Right lobe of liver (tissue), 6 donors: ENCODE measurements at regions not wholly inside any gene's neighbourhood (a gene's known extent, or its start where the extent isn't known, plus 50 kb on each side); places are given as distances from the start of the nearest gene placed in this dataset.

Experiments
- ATAC-seq, 4 donors: fragments of 200-7000 bp; cut with Tn5 transposase; one replicate each; pipeline ENCODE4 v1.9.1; 2020; ENCODE audit warnings: mild to moderate bottlenecking in 4 of 4, moderate library complexity in 4 of 4
- DNase-seq, 3 donors: peaks; one replicate each; pipeline ENCODE4 v3.0.0-alpha.2; 2020
- H3K27ac ChIP-seq, 3 donors: fragments of 200-600 bp; one replicate each; pipeline ENCODE4 v1.8.0; 2022
- H3K27me3 ChIP-seq, 2 donors: fragments of 200-600 bp; one replicate each; pipeline ENCODE4 v1.8.0; 2022
- H3K36me3 ChIP-seq, 4 donors: fragments of 200-600 bp; sonication (generic) in 1 of 4; one replicate each; pipeline versions ENCODE4 v1.5.1 to v1.8.0; 2017 to 2022; ENCODE audit warnings: control low read depth in 1 of 4
- H3K4me1 ChIP-seq, 4 donors: fragments of 200-600 bp; sonication (generic) in 1 of 4; one replicate each; pipeline versions ENCODE4 v1.5.1 to v1.8.0; 2017 to 2022; ENCODE audit warnings: control low read depth in 1 of 4
- H3K4me3 ChIP-seq, 3 donors: fragments of 200-600 bp; one replicate each; pipeline ENCODE4 v1.8.0; 2022
- H3K9me3 ChIP-seq, 4 donors: fragments of 200-600 bp; sonication (generic) in 1 of 4; one replicate each; pipeline versions ENCODE4 v1.5.1 to v1.8.0; 2017 to 2022; ENCODE audit warnings: control low read depth in 1 of 4
- POLR2A ChIP-seq: fragments of 450-650 bp; IDR thresholded peaks from one replicate; pipeline ENCODE4 v1.6.1; 2017; ENCODE audit warnings: antibody characterized with exemption, mild to moderate bottlenecking
- WGBS: methylation state at CpG from one replicate; pipeline ENCODE4 v1.1.6; 2018; ENCODE audit warnings: low coverage, low lambda C conversion rate; ENCODE audit not compliant: insufficient coverage; ENCODE audit errors: missing lambda C conversion rate; 5-methylcytosine and 5-hydroxymethylcytosine counted together
- intact Hi-C, 2 donors: fragments of 100-400 bp; cut with DNase I; formaldehyde crosslinking; loops; one replicate each; pipeline versions ENCODE4 v1.11.2 to v1.14.1; 2022
- TF ChIP-seq, protein P1 (sequence below), 4 donors: fragments of 200-600 bp in 3 of 4; fragments of 450-650 bp in 1 of 4; IDR thresholded peaks; one replicate each; pipeline versions ENCODE4 v1.5.1 to v1.8.0; 2016 to 2022; ENCODE audit warnings: antibody characterized with exemption in 4 of 4, mild to moderate bottlenecking in 2 of 4
- donor health status: DM: no; HTN: yes; CAD: no.
- donor health status: DM: no; HTN: no; CAD: no.
- donor health status: DM: no; HTN: no; CAD: no.
- donor health status: DM: no; HTN: yes; CAD: no.
- donor health status: DM: no; HTN: yes; CAD: no.

DNA sequence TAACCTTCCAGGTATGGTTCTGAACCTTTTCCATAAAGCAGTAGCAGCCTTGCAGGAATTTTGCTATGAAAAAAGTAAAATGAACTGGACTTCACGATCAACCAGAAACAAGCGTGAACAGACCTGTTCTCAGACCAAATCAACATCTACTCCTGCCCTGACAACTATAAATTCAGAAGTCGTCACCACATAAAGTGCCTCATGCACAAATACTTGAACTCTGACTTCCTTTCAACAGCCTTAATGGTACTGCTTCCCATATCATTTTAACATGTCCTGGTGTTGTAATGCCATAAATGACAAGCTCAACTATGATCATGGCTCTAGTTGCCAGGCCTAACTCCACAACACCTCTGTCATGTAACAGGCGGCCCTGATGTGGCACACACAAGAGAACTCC is 262.4 kb downstream of the MTX2 start:
- ATAC-seq (no peak), DNase-seq (no peak)
- no peaks in the 10 kb centered on the region for H3K27me3 ChIP-seq
- H3K9me3 ChIP-seq = no peaks in the 10 kb centered on the region
- H3K27ac ChIP-seq = no peak overlapping the region
- WGBS = 92% methylated on average over 4 of the region's 4 CpGs
- H3K4me3 ChIP-seq = no peak overlapping the region
- TF ChIP-seq POLR2A = no peak
- TF ChIP-seq, protein P1, sequence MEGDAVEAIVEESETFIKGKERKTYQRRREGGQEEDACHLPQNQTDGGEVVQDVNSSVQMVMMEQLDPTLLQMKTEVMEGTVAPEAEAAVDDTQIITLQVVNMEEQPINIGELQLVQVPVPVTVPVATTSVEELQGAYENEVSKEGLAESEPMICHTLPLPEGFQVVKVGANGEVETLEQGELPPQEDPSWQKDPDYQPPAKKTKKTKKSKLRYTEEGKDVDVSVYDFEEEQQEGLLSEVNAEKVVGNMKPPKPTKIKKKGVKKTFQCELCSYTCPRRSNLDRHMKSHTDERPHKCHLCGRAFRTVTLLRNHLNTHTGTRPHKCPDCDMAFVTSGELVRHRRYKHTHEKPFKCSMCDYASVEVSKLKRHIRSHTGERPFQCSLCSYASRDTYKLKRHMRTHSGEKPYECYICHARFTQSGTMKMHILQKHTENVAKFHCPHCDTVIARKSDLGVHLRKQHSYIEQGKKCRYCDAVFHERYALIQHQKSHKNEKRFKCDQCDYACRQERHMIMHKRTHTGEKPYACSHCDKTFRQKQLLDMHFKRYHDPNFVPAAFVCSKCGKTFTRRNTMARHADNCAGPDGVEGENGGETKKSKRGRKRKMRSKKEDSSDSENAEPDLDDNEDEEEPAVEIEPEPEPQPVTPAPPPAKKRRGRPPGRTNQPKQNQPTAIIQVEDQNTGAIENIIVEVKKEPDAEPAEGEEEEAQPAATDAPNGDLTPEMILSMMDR (IDR thresholded peaks at IDR 0.05) = no peak
- peaks cover 0 to 31% (median 0%) of the 10 kb centered on the region in 4 donors for H3K4me1 ChIP-seq
- H3K36me3 ChIP-seq = no peaks in the 10 kb centered on the region
- intact Hi-C loops = no loop called here

GRCh38 chr2:176533505-176534193 is 264.4 kb downstream of the MTX2 start:
- Histone ChIP-seq H3K4me3 (no peak overlapping the region), H3K36me3 (no peaks in the 10 kb centered on the region), H3K27me3 (no peaks in the 10 kb centered on the region), H3K4me1 (peaks cover 0 to 23% (median 0%) of the 10 kb centered on the region in 4 donors), H3K27ac (no peak overlapping the region), H3K9me3 (no peaks in the 10 kb centered on the region)
- ATAC-seq = peak; percentile 82 to 92 (median 88)
- TF ChIP-seq, protein P1 (IDR thresholded peaks at IDR 0.05) = no peak
- no peak for TF ChIP-seq POLR2A
- 52% methylated on average over 4 of the region's 4 CpGs for WGBS
- intact Hi-C loops = no loop called here
- DNase-seq = no peak

DNA sequence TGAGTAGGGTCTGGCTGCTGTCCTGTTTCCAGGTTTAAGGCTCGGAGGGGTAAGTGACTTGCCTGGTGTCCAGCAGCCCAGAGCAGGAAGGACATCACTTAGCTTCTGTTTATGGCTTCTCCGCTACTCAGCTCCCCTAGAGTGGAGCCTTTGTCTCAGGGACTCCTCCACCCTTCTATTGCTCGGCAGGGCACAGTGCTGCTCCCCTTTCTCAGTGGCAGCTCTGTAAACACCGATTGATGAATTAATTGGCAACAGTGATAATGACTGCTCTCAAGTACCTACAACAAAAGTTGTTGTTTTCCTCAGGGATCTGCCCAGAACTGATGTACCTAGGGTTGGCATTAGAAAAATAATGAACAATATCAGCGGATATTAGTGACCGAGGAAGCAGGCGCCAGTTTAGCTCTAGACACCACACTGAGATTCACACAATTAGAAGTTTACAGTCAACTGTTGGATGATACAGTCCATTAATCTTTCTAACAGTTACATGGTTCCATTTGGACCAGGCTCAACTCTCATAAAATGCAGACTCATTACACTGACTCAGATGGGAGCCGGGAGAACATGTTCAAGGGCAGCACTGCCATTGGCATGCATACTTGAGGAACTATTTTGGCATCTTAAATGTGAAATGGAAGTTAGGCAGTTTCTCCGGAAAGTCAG is 265.7 kb downstream of the MTX2 start:
- no peak overlapping the region for H3K27ac ChIP-seq
- intact Hi-C loops = no loop called here
- TF ChIP-seq, protein P1 (IDR thresholded peaks at IDR 0.05) = no peak
- no peak for TF ChIP-seq POLR2A
- WGBS = 72% methylated on average over 7 of the region's 9 CpGs
- H3K4me1 ChIP-seq = peaks cover 0 to 23% (median 0%) of the 10 kb centered on the region in 4 donors
- no peaks in the 10 kb centered on the region for H3K9me3 ChIP-seq
- ATAC-seq = no peak
- H3K36me3 ChIP-seq = no peaks in the 10 kb centered on the region
- no peak overlapping the region for H3K4me3 ChIP-seq
- no peaks in the 10 kb centered on the region for H3K27me3 ChIP-seq
- DNase-seq = no peak

GRCh38 chr2:176535467-176536113 is 266.3 kb downstream of the MTX2 start:
- Histone ChIP-seq H3K4me3 (no peak overlapping the region), H3K27ac (no peak overlapping the region), H3K4me1 (peaks cover 0 to 23% (median 0%) of the 10 kb centered on the region in 4 donors), H3K9me3 (no peaks in the 10 kb centered on the region), H3K27me3 (no peaks in the 10 kb centered on the region), H3K36me3 (no peaks in the 10 kb centered on the region)
- WGBS = 66% methylated on average over 5 of the region's 5 CpGs
- intact Hi-C loops = no loop called here
- DNase-seq = no peak
- ATAC-seq = peak in 3 of 4 donors; percentile 21 to 32 (median 29)
- TF ChIP-seq, protein P1 (IDR thresholded peaks at IDR 0.05) = no peak
- TF ChIP-seq POLR2A = no peak
